Upper lobe of left lung (tissue), 4 donors: ENCODE measurements at regions not wholly inside any gene's neighbourhood (a gene's known extent, or its start where the extent isn't known, plus 50 kb on each side); places are given as distances from the start of the nearest gene placed in this dataset.

ENCODE experiments used
- POLR2A ChIP-seq, 4 donors: fragments of 450-650 bp; IDR thresholded peaks; one replicate each; pipeline ENCODE4 v1.5.1; 2016 to 2017; ENCODE audit warnings: antibody characterized with exemption in 4 of 4, mild to moderate bottlenecking in 2 of 4
- TF ChIP-seq, protein P1 (sequence below), 6 experiments: fragments of 450-650 bp in 4 of 6; fragments of 200-600 bp in 2 of 6; sonication (generic) in 2 of 6; IDR thresholded peaks; one replicate each; pipeline ENCODE4 v1.5.1; 2016 to 2019; ENCODE audit warnings: antibody characterized with exemption in 6 of 6

DNA sequence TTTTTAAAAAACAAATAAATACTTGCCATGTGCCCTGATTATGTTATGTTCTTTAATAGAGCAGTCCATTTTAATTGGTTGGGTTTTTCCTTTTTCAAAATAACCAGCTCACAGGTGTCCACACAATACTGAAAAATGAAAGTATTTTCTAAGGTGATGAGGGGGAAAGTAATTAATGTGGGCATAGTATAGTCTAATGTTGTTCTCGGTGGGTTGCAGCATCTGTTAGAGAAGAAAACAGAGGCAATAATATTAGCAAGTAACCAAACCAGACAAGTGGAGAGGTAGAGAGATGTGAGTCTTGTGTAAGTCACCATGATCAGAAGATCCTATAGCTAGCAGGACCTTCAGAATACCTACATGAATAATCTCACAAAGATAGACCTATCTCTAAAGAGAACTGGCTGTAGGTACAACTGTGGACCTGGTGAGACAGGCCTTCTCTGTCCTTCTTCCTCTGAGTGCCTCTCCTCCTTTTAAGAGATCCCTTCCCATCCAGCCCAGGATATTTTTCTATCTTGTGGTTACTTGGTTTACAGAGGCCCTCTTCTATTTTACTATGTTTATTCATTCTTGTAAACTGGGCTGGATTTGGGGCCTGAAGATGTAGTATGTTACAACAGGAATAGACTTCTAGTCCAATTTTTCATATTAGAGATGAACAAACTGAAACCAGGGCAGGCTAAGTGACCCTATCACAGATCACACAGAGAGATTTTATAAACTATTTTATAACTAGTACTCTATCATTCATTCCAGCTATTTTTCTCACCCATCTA lies 67.1 kb upstream of the MSTN start:
- no peak for TF ChIP-seq POLR2A (IDR thresholded peaks at IDR 0.05)
- TF ChIP-seq, protein P1, sequence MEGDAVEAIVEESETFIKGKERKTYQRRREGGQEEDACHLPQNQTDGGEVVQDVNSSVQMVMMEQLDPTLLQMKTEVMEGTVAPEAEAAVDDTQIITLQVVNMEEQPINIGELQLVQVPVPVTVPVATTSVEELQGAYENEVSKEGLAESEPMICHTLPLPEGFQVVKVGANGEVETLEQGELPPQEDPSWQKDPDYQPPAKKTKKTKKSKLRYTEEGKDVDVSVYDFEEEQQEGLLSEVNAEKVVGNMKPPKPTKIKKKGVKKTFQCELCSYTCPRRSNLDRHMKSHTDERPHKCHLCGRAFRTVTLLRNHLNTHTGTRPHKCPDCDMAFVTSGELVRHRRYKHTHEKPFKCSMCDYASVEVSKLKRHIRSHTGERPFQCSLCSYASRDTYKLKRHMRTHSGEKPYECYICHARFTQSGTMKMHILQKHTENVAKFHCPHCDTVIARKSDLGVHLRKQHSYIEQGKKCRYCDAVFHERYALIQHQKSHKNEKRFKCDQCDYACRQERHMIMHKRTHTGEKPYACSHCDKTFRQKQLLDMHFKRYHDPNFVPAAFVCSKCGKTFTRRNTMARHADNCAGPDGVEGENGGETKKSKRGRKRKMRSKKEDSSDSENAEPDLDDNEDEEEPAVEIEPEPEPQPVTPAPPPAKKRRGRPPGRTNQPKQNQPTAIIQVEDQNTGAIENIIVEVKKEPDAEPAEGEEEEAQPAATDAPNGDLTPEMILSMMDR (IDR thresholded peaks at IDR 0.05), result no peak
